ENCODE measurements at regions not wholly inside any gene's neighbourhood (a gene's known extent, or its start where the extent isn't known, plus 50 kb on each side); places are given as distances from the start of the nearest gene placed in this dataset.

GRCh38 chr2:225996462-225996828 lies 596.9 kb downstream of the NYAP2 start:
- TF ChIP-seq POLR2A (IDR thresholded peaks at IDR 0.05; ENCODE audit: low read depth, low read length): no peak
- no peak for TF ChIP-seq POLR2AphosphoS5 (IDR thresholded peaks at IDR 0.05; ENCODE audit: low read depth, low read length)
- TF ChIP-seq TAF1 (IDR thresholded peaks at IDR 0.05; ENCODE audit: low read depth, low read length): no peak
- TF ChIP-seq SPI1 (IDR thresholded peaks at IDR 0.05; ENCODE audit: low read depth, low read length): no peak
